Adrenal gland (tissue), 9 donors: ENCODE measurements at regions not wholly inside any gene's neighbourhood (a gene's known extent, or its start where the extent isn't known, plus 50 kb on each side); places are given as distances from the start of the nearest gene placed in this dataset.

ENCODE experiments used
- DNase-seq, 7 donors: peaks; one replicate each; pipeline ENCODE4 v3.0.0-alpha.2; 2019 to 2020
- H3K27ac ChIP-seq, 5 donors: fragments of 200-600 bp; sonication (generic) in 4 of 5; 1 replicate in 3 of 5; 2 replicates in 2 of 5; pipeline versions ENCODE4 v1.5.1 to v1.8.0; 2016 to 2020; ENCODE audit warnings: mild to moderate bottlenecking in 1 of 5
- H3K27me3 ChIP-seq: fragments of 200-600 bp; 2 replicates; pipeline ENCODE4 v1.8.0; 2021
- H3K36me3 ChIP-seq, 2 donors: fragments of 200-600 bp; replicated peaks in 1 of 2; 1 replicate in 1 of 2; 2 replicates in 1 of 2; pipeline versions ENCODE4 v1.5.1 to v1.8.0; 2018 to 2022
- H3K4me1 ChIP-seq, 2 donors: fragments of 200-600 bp; replicated peaks in 1 of 2; 1 replicate in 1 of 2; 2 replicates in 1 of 2; pipeline versions ENCODE4 v1.5.1 to v1.8.0; 2018 to 2021
- H3K4me3 ChIP-seq, 4 donors: fragments of 200-600 bp; sonication (generic) in 3 of 4; one replicate each; pipeline ENCODE4 v1.5.1; 2016 to 2018
- H3K9me3 ChIP-seq, 3 donors: fragments of 200-600 bp; sonication (generic) in 1 of 3; replicated peaks in 1 of 3; 1 replicate in 2 of 3; 2 replicates in 1 of 3; pipeline versions ENCODE4 v1.5.1 to v1.8.0; 2016 to 2021
- POLR2A ChIP-seq, 2 donors: fragments of 450-650 bp; IDR thresholded peaks; one replicate each; pipeline ENCODE4 v1.6.1; 2017; ENCODE audit warnings: antibody characterized with exemption in 2 of 2, mild to moderate bottlenecking in 2 of 2, moderate library complexity in 1 of 2
- WGBS, 4 donors: extraction: QIAGEN DNeasy Blood & Tissue Kit in 2 of 4; methylation state at CpG; one replicate each; pipeline versions ENCODE4 v1.1.5 to v1.1.7; 2013 to 2017; 5-methylcytosine and 5-hydroxymethylcytosine counted together
- intact Hi-C, 2 donors: fragments of 100-400 bp; cut with DNase I; formaldehyde crosslinking; loops; one replicate each; pipeline versions ENCODE4 v1.14.1 to v1.15.0; 2022 to 2023
- TF ChIP-seq, protein P1 (sequence below), 6 experiments: fragments of 450-650 bp in 4 of 6; fragments of 200-600 bp in 2 of 6; sonication (generic) in 1 of 6; IDR thresholded peaks; 1 replicate in 5 of 6; 2 replicates in 1 of 6; pipeline versions ENCODE4 v1.5.1 to v1.8.0; 2016 to 2021; ENCODE audit warnings: antibody characterized with exemption in 6 of 6, mild to moderate bottlenecking in 2 of 6, moderate library complexity in 1 of 6
- donor health status: healthy with polysubstance abuse.
- donor health status: Bipolar disorder and iron deficiency.
- donor health status: DM: yes; HTN: yes; CAD: no.
- donor health status: DM: no; HTN: no; CAD: no.
- donor health status: DM: no; HTN: no; CAD: no.

DNA sequence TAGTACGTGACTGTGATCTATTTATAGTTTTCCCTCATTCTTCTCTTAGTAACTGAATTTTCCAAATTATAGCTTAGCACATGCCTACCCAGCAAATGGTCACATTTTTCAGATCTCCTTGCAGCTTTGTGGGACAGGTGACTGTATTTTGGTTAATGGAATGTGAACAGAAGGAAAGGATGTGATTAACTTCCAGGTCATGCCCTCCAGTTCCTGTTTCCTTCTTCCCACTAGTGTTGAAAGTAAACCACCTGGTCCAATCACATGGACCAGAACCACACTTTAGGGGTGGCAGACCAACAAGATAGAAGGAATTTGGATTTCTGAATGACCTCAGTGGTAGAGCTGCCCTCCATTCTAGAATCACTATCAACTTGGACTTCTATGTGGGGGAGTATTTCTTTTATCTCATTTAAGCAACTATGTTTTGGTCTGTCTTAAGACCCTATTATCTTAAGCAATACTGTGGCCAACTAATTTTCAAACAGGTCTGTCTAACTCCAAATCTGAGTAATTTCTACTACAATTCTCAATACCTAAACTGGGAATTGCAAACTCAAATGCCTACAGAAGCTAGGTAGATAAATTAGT, 76.0 kb upstream of the TSC22D2 start:
- Histone ChIP-seq H3K4me3 (no peak overlapping the region), H3K27me3 (no peaks in the 10 kb centered on the region), H3K27ac (no peak overlapping the region), H3K4me1 (no peaks in the 10 kb centered on the region), H3K9me3 (no peaks in the 10 kb centered on the region), H3K36me3 (no peaks in the 10 kb centered on the region)
- no peak for DNase-seq
- WGBS, 4 donors, result 28 to 52% (median 34%) methylated on average over 1 of the region's 1 CpG
- no peak for TF ChIP-seq POLR2A (IDR thresholded peaks at IDR 0.05)
- TF ChIP-seq, protein P1, sequence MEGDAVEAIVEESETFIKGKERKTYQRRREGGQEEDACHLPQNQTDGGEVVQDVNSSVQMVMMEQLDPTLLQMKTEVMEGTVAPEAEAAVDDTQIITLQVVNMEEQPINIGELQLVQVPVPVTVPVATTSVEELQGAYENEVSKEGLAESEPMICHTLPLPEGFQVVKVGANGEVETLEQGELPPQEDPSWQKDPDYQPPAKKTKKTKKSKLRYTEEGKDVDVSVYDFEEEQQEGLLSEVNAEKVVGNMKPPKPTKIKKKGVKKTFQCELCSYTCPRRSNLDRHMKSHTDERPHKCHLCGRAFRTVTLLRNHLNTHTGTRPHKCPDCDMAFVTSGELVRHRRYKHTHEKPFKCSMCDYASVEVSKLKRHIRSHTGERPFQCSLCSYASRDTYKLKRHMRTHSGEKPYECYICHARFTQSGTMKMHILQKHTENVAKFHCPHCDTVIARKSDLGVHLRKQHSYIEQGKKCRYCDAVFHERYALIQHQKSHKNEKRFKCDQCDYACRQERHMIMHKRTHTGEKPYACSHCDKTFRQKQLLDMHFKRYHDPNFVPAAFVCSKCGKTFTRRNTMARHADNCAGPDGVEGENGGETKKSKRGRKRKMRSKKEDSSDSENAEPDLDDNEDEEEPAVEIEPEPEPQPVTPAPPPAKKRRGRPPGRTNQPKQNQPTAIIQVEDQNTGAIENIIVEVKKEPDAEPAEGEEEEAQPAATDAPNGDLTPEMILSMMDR (IDR thresholded peaks at IDR 0.05), result no peak
- intact Hi-C loops, result no loop called here

DNA sequence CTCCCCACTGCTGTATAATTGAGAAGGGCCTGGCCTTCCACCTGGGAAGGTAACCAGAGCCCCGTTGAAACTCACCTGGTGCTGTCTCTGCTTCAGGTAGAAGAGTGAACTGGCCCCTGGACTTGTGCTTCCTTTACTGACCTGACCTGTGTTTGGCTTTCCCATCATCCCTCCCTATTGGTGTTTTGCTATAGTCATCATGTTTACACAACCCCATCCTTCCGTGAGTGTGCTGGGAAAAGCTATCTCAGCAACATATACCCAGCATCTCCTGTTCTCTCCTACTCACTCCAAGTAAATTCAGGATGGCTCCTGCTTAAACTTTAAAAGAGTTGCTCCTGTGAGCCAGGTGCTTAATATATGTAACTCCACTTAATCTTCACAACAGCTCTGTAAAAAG, 77.2 kb upstream of the TSC22D2 start:
- no peaks in the 10 kb centered on the region for H3K4me1 ChIP-seq
- no peaks in the 10 kb centered on the region for H3K27me3 ChIP-seq
- no peak for TF ChIP-seq POLR2A (IDR thresholded peaks at IDR 0.05)
- TF ChIP-seq, protein P1 (IDR thresholded peaks at IDR 0.05), result no peak
- 89 to 94% (median 92%) methylated on average over 2 of the region's 2 CpGs for WGBS, 4 donors
- H3K27ac ChIP-seq, result no peak overlapping the region
- no peaks in the 10 kb centered on the region for H3K9me3 ChIP-seq
- no peaks in the 10 kb centered on the region for H3K36me3 ChIP-seq
- no peak overlapping the region for H3K4me3 ChIP-seq
- DNase-seq, result no peak
- intact Hi-C loops, result no loop called here

DNA sequence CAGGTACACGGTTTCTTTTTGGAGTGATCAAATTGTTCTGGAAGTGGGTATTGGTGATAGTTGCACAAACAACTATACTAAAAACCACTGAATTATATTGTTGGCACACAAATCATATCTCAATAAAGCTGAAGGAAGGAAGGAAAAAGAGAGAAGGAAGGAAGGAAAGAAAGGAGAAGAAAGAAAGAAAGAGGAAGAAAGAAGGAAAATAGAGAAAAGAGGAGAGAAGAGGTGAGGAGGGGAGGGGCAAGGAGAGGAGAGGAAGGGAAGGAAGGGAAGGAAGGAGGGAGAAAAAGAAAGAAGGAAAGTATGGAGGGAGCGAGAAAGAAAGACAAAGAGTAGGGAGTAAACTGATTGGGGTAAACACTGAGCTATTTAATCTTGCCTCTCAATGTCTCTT, 77.9 kb upstream of the TSC22D2 start:
- H3K4me1 ChIP-seq, result no peaks in the 10 kb centered on the region

DNA sequence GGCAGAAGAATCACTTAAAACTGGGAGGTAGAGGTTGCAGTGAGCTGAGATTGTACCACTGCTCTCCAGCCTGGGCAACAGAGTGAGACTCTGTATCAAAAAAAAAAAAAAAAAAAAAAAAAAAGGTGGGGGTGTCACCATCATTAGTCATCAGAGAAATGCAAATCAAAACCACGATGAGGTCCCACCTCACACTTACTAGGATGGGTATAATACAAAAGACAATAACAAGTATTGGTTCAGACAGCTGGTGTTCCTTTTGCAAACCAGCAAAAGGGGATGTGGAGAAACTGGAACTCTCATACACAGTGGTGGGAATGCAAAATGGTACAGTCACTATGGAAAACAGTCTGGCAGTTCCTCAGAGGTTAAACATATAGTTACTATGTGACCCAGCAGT, 78.7 kb upstream of the TSC22D2 start:
- no peaks in the 10 kb centered on the region for H3K9me3 ChIP-seq
- H3K27me3 ChIP-seq, result no peaks in the 10 kb centered on the region
- no peaks in the 10 kb centered on the region for H3K36me3 ChIP-seq
- H3K4me3 ChIP-seq, result no peak overlapping the region
- 69 to 95% (median 91%) methylated on average over 1 of the region's 1 CpG for WGBS, 4 donors
- H3K27ac ChIP-seq, result no peak overlapping the region
- intact Hi-C loops, result no loop called here
- H3K4me1 ChIP-seq, result no peaks in the 10 kb centered on the region
- TF ChIP-seq, protein P1 (IDR thresholded peaks at IDR 0.05), result no peak
- no peak for TF ChIP-seq POLR2A (IDR thresholded peaks at IDR 0.05)
- DNase-seq, result no peak

More for the DNA sequence above, 77.9 kb upstream of the TSC22D2 start:
- intact Hi-C loops, result no loop called here
- no peak for DNase-seq
- Histone ChIP-seq H3K27me3 (no peaks in the 10 kb centered on the region), H3K9me3 (no peaks in the 10 kb centered on the region), H3K4me3 (no peak overlapping the region), H3K36me3 (no peaks in the 10 kb centered on the region), H3K27ac (no peak overlapping the region)
- WGBS, 4 donors, result 79 to 94% (median 90%) methylated on average over 2 of the region's 2 CpGs
- TF ChIP-seq, protein P1 (IDR thresholded peaks at IDR 0.05), result no peak
- no peak for TF ChIP-seq POLR2A (IDR thresholded peaks at IDR 0.05)
